ENCODE measurements at regions not wholly inside any gene's neighbourhood (a gene's known extent, or its start where the extent isn't known, plus 50 kb on each side); places are given as distances from the start of the nearest gene placed in this dataset.
A peak's percentile ranks its signal among the peaks of the same experiment; 100 is the strongest.

DNA sequence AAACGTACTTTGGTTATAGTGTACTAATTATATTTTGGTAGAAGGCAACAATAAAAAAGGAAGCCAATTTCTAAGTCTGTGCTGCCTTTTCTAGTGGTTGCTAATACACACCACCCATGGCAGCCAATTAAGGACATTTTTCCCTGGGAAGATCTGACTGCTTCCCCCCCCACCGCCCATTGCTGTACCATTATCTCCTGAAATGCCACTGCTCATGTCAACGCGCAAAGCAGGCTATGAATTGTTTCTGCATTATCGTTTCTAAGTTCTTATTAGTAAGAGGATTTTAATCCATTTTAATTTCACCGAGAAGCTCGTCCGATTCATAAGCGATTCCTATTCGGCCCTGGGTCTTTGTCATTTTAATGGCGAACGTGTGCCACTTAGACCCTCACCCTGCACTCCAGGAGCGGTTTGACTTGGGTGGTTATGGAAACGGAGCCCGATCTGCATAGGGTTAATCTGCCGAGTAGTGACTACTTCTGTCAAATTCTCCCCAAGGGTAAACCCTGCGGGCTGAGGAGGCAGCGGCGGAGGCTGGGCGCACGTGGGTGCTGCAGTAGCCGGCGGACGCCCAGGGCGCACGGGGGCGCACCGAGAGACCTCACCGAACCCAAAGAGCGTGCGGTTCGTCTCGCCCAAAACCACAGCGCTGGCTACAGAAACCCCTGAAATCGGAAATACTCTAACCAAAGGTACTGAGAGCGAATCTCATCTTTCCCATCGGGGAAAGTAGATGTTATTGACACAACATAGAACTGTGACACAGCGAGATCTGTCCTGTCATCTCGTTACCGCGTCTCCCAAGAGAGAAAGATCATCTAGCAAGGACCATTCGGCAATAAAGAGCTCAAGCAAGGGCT lies 55.8 kb upstream of the SHC3 start:
- DNase-seq = peak; percentile 45

DNA sequence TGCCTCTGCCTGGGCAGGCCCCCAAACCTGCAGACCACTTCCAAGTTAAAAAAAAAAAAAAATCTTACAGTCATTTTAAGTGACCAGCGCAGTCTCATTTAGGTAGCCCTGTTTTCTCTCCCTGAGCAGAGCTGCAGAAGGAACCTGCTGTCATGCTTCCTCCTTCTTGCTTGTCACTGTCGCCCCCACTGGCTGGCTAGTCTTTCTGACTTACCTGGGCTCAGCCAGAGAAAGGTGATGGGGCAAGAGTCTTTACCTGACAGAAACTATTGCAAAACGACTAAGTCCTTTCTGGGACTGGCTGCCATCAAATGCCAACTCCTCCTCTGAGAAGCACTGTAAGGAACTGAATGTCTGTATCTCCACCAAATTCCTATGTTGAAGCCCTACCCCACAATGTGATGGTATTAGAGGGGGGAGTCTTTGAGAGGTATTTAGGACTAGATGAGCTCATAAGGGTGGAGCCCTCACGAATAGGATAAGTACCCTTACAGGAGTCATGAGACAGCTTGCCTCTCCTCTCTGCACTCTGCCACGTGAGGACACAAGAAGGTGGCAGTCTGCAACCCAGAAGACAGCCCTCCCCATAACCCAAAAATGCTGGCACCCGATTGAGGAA lies 58.4 kb upstream of the SHC3 start:
- DNase-seq = no peak

DNA sequence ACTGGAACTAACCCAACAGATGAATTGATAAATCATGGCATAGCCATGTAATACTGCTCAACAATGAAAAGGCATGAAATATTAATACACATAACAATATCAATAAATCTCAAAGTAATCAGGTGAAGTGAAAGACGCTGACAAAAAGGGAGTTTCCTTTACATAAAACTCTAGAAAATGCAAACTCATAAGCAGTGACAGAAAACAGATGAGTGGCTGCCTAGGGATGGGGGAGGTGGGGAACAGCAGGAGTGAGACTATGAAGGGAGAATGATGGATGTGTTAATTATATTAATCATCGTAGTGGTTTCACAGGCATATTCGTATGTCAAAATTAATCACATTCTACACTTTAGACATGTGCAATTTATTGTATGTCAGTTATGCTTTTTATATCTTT lies 59.8 kb upstream of the SHC3 start:
- DNase-seq = no peak

DNA sequence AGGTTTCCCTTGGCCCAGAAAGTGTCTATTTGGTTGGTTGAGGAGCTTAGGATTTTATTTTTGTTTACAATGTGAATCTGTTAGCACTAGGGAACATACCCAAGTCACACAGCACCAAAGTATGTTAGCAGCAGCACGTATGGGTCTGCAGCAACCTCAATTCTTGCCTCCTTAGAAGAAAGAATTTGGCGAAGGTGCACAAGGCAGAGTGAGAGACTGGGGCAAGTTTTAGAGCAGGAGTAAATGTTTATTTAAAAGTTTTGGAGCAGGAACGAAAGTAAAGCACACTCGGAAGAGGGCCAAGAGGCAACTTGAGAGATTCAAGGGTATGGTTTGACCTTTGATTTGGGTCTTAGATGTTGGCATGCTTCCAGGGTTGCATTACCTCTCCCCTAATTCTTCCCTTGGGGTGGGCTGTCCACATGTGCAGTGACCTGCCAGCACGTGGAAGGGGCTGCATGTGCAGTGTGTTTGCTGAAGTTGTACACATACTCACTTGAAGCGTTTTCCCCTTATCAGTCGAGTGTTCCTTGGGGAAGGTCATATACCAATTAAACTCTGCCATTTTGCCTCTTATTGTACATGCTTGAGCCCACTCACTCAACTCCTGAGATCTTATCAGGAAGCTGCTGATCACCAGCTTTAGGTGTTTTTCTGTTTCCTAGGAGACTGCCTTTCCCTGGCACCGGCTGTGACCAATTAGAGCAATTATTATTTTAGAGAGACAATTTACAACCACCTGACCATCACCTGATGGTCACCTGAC lies 64.9 kb upstream of the SHC3 start:
- no peak for DNase-seq

DNA sequence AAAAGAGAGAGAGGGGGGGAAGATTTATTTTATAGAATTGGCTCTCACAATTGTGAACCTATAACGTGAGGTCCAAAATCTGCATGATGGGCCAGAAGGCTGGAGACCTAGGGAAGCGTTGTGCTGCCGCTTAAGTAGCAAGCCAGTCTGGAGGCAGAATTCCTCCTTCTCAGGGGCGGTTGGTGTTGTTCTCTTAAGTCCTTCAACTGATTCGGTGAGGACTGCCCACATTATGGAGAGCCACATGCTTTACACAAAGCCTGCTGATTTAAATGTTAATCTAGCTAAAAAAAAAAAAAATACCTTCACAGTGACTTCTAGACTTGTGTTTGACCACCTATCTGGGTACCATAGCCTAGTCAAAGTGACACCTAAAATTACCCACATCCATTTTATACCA lies 64.2 kb upstream of the CKS2 start:
- no peak for DNase-seq

DNA sequence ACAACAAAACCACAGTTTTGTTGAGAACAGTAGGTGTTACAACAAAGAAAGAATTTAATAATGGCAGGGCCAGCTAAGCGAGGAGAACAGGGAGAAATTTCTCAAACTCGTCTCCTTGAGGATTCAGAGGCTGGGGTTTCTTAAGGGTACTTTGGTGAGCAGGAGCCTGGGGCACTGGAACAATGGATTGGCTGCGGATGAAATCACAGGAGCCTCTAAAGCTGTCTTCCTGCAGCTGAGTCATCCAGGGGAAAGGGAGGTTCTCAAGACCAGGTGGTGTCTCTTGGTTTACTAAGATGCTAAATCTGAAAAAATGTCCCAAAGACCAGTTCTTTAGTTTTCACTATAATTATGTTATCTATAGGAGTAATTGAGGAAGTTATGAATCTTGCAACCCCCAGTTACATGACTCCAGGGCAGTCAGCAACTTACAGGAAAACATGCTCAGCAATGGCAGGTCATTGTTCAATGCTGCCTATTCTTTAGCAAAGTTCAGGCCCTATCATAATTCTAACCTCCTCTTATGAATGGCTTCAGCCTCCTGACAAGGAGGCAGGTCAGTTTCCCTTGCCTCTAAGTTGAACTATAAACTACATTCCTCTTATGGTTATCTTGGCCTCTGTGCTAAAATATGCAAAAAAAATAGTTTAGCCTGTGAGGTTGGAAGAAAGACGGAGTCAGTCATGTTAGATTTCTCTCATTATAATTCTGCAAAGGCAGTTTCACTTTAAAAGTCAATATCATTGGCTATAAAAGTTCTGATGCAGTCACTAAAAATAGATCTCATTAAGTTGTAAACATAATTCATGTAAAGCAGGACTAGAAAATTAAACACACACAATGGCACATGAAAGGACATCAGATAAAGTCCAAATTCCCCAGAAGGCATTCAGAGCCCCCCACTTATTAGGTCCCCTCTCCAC lies 63.3 kb upstream of the CKS2 start:
- DNase-seq = no peak

DNA sequence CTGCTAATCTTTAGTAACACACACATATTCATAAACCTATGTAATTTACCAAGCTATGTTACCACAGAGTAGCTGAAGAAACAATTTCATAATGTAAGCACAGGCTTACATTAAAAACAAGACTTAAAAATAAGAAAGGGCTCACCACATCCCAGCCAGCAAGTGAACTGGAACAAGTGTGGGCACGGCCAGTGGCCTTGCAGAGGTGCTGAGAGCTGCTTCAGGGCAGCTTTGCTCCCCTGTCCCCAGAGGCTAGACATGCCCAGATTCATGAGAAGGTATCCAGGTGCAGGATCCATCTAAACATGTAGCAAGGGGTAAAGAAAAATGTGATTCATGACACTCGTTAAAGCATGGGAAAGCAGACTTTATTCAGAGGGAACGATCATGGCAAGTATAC lies 62.0 kb upstream of the CKS2 start:
- no peak for DNase-seq

DNA sequence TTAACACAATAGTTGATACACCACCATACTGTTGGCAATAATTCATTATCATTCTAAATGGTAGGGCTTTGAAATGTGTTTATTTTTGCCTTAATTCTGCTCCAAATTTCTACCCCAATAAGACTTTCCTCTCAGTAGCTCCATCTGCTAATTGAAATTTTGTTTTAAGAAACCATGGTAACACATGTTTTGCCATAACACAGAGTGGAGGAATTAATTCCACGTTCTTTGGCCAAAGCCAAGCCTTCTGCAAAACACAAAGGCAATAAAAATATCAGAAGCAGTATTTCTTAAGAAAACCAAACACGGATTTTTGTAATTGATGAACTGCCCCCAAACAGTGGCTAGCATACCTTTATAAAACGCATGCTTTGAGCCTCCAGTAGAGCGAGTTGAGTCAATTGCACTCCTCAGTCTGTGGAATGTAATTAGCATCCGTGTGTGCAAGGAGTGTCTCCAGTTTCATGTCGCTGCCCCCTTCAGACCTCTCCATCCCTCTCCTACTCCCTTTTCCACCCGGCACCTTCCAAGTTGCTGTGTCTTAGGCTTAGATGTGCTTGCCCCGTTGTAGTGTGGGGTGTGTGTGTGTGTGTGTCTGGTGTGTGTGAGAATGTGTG lies 58.2 kb upstream of the CKS2 start:
- DNase-seq = no peak

DNA sequence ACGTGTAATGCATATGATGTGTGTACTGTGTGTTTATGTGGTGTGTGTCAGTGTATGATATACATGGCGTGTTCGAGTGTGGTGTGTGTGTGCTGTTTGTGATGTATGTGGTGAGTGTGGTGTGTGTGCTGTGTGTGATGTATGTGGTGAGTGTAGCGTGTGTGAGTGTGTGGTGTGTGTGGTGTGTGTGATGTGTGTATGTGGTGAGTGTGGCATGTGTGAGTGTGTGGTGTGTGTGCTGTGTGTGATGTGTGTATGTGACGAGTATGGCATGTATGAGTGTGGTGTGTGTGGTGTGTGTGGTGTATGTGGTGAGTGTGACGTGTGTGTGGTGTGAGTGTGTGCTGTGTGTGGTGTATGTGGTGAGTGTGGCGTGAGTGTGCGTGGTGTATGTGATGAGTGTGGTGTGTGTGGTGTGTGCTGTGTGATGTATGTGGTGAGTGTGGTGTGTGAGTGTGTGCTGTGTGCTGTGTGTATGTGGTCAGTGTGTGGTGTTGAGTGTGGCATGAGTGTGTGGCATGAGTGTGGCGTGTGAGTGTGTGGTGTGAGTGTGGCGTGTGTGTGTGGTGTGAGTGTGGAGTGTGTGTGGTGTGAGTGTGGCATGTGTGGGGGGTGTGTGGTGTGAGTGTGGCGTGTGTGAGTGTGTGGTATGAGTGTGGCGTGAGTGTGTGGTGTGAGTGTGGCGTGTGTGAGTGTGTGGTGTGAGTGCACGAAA lies 56.8 kb upstream of the CKS2 start:
- no peak for DNase-seq

DNA sequence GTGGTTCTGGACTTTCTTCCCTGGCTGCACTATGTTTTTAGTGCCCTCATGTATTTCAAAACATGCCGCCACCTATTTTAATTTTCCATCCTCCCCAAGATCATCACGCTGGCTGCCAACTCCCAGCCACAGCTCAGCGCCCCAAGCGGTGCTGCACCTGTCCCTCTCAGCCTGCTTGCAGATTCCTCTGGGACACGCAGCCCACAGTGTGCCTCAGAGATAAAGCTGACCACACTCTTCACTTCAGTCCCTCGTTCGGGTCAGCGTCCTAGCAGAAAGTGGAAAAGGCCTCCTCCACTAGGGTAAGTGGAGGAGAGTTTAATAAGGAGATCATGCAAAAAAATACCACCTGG lies 56.2 kb upstream of the CKS2 start:
- no peak for DNase-seq

DNA sequence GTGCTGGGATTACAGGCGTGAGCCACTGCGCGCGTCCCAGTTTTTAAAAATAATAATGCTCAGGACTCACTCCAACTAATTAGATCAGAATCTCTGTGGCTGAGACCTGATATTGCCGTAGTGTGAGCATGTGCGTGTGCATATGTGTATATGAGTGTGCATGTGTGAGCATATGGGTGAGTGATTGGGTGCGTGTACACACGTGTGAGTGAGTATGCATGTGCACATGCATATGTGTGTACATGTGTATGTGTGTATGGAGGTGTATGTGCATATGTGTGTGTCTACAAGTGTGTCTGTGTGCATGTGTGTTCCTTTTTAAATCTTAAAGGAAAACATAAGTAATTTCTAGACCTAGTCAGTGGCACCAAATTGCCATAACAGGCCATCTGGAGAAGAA lies 54.8 kb upstream of the CKS2 start:
- DNase-seq = no peak

DNA sequence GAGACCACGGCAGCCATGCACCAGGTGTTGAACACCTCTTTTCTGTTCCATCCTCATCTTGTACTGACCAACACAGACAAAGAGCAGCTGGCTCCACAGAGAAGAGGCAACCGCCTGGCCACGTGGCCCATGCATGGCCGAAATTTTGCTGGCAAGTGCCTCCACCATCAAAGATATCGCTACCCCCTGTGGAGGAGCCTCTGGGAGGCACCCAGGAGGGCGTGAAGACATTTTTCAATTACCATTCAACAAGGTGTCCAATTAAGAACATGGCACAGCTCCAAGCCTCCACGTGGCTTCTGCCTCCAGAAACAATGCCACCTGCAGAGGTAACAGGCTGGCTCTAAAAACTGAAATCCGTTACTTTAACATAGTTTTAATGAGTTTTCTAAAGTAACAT lies 54.4 kb upstream of the CKS2 start:
- no peak for DNase-seq

DNA sequence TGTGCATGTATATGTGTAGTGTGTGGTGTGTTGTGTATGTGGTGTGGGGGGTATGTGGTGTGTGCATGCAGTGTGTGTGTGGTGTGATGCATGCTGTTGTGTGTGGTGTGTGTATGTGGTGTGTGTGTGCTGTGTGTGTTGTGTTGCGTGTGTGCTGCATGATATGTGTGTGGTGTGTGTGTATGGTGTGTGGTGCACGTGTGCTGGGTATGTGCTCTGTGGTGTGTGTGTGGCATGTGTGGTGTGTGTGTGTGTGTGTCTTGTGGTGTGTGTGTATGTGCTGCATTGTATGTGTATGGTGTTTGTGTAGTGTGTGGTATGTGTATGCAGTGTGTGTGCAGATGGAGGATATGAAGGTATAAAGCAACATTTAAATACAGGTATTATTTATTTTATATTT lies 50.5 kb upstream of the CKS2 start:
- no peak for DNase-seq

Data from activated CD4-positive, CD25-positive, alpha-beta regulatory T cell treated with anti-CD3 and anti-CD28 coated beads, Interleukin-2, amount 50 U/mL, for 72 hours (primary cell).